A172 (cell line): ENCODE measurements at regions not wholly inside any gene's neighbourhood (a gene's known extent, or its start where the extent isn't known, plus 50 kb on each side); places are given as distances from the start of the nearest gene placed in this dataset.

Experiments
- DNase-seq: peaks from one replicate; pipeline ENCODE4 v3.0.0-alpha.2; 2015; ENCODE audit warnings: low spot score

GRCh38 chr5:65068410-65068809, 299.7 kb downstream of the CWC27 start:
- DNase-seq: no peak

GRCh38 chr5:65070026-65070425, 301.3 kb downstream of the CWC27 start:
- no peak for DNase-seq

GRCh38 chr5:65072850-65073249, 304.1 kb downstream of the CWC27 start:
- no peak for DNase-seq

GRCh38 chr5:65073250-65073661, 304.5 kb downstream of the CWC27 start:
- DNase-seq: no peak

GRCh38 chr5:65075623-65076250, 307.0 kb downstream of the CWC27 start:
- no peak for DNase-seq

GRCh38 chr5:65076251-65076869, 307.6 kb downstream of the CWC27 start:
- DNase-seq: peak; percentile 75

- no peak for DNase-seq
Observed at GRCh38 chr5:65077653-65078052, 308.9 kb downstream of the CWC27 start.

GRCh38 chr5:65078331-65078730, 309.6 kb downstream of the CWC27 start:
- peak; percentile 27 for DNase-seq

- DNase-seq: no peak
Observed at GRCh38 chr5:65081071-65081470, 312.3 kb downstream of the CWC27 start.

GRCh38 chr5:65084795-65085515, 316.2 kb downstream of the CWC27 start:
- no peak for DNase-seq

- no peak for DNase-seq
Observed at GRCh38 chr5:65085516-65085850, 316.8 kb downstream of the CWC27 start.

- DNase-seq: no peak
Observed at GRCh38 chr5:65086234-65086890, 317.6 kb downstream of the CWC27 start.

GRCh38 chr5:65087154-65087553, 318.4 kb downstream of the CWC27 start:
- no peak for DNase-seq

- DNase-seq: no peak
Observed at GRCh38 chr5:65094279-65094678, 325.5 kb downstream of the CWC27 start.

GRCh38 chr5:65098393-65098792, 329.7 kb downstream of the CWC27 start:
- DNase-seq: no peak
